HG03432 (cell line): ENCODE measurements at regions not wholly inside any gene's neighbourhood (a gene's known extent, or its start where the extent isn't known, plus 50 kb on each side); places are given as distances from the start of the nearest gene placed in this dataset.
"Not testable (repeated sequence)": the region's sequence is repeated elsewhere in the genome, so short reads cannot be mapped to it uniquely, and the experiment has no call there.

Experiments
- ATAC-seq: cut with Tn5 transposase; IDR thresholded peaks from one replicate; pipeline ENCODE4 v1.9.1; 2021; ENCODE audit warnings: mild to moderate bottlenecking, moderate library complexity; ENCODE audit not compliant: unreplicated experiment

- no peak for ATAC-seq
These were observed 351.3 kb downstream of the SLC7A11 start for GRCh38 chr4:137890812-137891211.

- ATAC-seq: no peak
These were observed 349.3 kb upstream of the PCDH18 start for GRCh38 chr4:137881641-137882040.

- ATAC-seq: not testable (repeated sequence)
These were observed 335.8 kb upstream of the PCDH18 start for GRCh38 chr4:137868067-137868466.

GRCh38 chr4:137866671-137867070 is 334.4 kb upstream of the PCDH18 start:
- no peak for ATAC-seq

- ATAC-seq: no peak
These were observed 329.4 kb upstream of the PCDH18 start for GRCh38 chr4:137861682-137862081.

- ATAC-seq: no peak
These were observed 321.1 kb upstream of the PCDH18 start for GRCh38 chr4:137853424-137853823.

- ATAC-seq: peak; percentile 68
These were observed 320.0 kb upstream of the PCDH18 start for GRCh38 chr4:137852326-137852725.

- peak; percentile 51 for ATAC-seq
These were observed 319.1 kb upstream of the PCDH18 start for GRCh38 chr4:137851435-137851834.

GRCh38 chr4:137827945-137828344 is 295.7 kb upstream of the PCDH18 start:
- not testable (repeated sequence) for ATAC-seq

- no peak for ATAC-seq
These were observed 293.2 kb upstream of the PCDH18 start for GRCh38 chr4:137825505-137825904.

- ATAC-seq: no peak
These were observed 290.7 kb upstream of the PCDH18 start for GRCh38 chr4:137823007-137823406.

GRCh38 chr4:137819964-137820383 is 287.7 kb upstream of the PCDH18 start:
- ATAC-seq: peak; percentile 91

GRCh38 chr4:137812258-137812657 is 280.0 kb upstream of the PCDH18 start:
- ATAC-seq: no peak

GRCh38 chr4:137806420-137806819 is 274.1 kb upstream of the PCDH18 start:
- ATAC-seq: no peak

- no peak for ATAC-seq
These were observed 272.7 kb upstream of the PCDH18 start for GRCh38 chr4:137804906-137805495.

GRCh38 chr4:137800861-137801260 is 268.6 kb upstream of the PCDH18 start:
- ATAC-seq: no peak

- ATAC-seq: no peak
These were observed 262.5 kb upstream of the PCDH18 start for GRCh38 chr4:137794764-137795254.

GRCh38 chr4:137789263-137789662 is 257.0 kb upstream of the PCDH18 start:
- ATAC-seq: not testable (repeated sequence)

GRCh38 chr4:137783923-137784322 is 251.6 kb upstream of the PCDH18 start:
- ATAC-seq: not testable (repeated sequence)

- no peak for ATAC-seq
These were observed 243.4 kb upstream of the PCDH18 start for GRCh38 chr4:137775701-137776100.

GRCh38 chr4:137774501-137774900 is 242.2 kb upstream of the PCDH18 start:
- no peak for ATAC-seq

- no peak for ATAC-seq
These were observed 236.6 kb upstream of the PCDH18 start for GRCh38 chr4:137768881-137769280.

- ATAC-seq: no peak
These were observed 235.9 kb upstream of the PCDH18 start for GRCh38 chr4:137768196-137768595.
